ENCODE measurements at regions not wholly inside any gene's neighbourhood (a gene's known extent, or its start where the extent isn't known, plus 50 kb on each side); places are given as distances from the start of the nearest gene placed in this dataset.

DNA sequence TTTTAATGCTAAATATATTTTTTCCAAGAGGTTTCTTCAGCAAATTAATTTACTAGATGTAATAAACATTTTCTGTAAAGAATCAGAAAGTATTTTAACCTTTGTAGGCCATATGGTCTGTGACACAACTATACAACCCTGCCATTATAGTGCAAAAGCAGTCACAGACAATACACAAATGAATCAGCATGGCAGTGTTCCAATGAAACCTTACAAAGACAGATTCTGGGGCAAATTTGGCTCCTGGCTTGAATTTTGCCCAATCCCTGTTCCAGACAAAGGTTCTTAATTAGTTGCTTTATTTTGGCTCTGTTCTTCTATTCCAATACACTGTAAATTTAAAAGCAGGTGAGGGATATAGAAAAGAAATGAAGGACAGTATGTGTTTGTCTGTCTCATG, 352.5 kb downstream of the C12orf50 start:
- no peak overlapping the region for H3K4me3 ChIP-seq
- H3K4me1 ChIP-seq (replicated peaks), result no peaks in the 10 kb centered on the region
- DNase-seq (ENCODE audit: low spot score), result no peak
- intact Hi-C loops (cut with DNase I), result no loop called here
- H3K27me3 ChIP-seq (replicated peaks; ENCODE audit: insufficient read depth), result no peaks in the 10 kb centered on the region
- no peaks in the 10 kb centered on the region for H3K9me3 ChIP-seq
- TF ChIP-seq POLR2AphosphoS5 (IDR thresholded peaks at IDR 0.05) (no peak), POLR2A (IDR thresholded peaks at IDR 0.05) (no peak)
- TF ChIP-seq, protein P1, sequence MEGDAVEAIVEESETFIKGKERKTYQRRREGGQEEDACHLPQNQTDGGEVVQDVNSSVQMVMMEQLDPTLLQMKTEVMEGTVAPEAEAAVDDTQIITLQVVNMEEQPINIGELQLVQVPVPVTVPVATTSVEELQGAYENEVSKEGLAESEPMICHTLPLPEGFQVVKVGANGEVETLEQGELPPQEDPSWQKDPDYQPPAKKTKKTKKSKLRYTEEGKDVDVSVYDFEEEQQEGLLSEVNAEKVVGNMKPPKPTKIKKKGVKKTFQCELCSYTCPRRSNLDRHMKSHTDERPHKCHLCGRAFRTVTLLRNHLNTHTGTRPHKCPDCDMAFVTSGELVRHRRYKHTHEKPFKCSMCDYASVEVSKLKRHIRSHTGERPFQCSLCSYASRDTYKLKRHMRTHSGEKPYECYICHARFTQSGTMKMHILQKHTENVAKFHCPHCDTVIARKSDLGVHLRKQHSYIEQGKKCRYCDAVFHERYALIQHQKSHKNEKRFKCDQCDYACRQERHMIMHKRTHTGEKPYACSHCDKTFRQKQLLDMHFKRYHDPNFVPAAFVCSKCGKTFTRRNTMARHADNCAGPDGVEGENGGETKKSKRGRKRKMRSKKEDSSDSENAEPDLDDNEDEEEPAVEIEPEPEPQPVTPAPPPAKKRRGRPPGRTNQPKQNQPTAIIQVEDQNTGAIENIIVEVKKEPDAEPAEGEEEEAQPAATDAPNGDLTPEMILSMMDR (IDR thresholded peaks at IDR 0.05), result no peak
- H3K27ac ChIP-seq, result no peak overlapping the region
- H3K36me3 ChIP-seq, result no peaks in the 10 kb centered on the region

DNA sequence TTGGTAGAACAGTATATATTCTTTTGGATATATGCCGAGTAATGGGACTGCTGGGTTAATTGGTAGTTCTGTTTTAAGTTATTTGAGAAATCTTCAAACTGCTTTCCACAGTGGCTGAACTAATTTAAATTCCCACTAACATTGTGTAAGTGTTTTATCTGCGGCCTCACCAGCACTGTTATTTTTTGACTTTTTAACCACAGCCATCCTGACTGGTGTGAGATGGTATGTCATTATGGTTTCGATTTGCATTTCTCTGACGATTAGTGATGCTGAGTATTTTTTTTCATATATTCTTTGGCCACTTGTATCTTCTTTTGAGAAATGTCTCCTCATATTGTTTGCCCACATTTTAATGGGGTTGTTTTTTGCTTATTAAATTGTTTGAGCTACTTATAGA, 357.4 kb downstream of the C12orf50 start:
- Histone ChIP-seq H3K36me3 (no peaks in the 10 kb centered on the region), H3K4me3 (no peak overlapping the region)

DNA sequence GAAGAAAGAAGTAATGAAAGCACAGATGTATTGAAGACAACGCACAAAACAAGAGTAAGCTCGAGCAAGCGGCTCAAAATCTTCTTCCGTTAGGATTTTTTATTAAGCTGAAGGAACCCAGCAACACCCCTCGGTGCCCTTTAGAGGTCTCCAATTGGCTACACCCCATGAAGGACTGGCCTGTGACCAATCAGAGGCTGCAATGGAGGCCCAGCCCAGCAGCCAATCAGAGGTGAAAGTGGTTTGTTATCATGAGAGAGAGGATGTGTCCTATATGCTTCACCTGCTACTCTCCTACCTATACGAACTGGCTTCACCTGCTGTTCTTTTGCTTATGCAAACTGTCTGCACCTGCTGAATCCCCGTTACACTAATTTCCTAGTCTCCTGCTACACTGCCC, 358.8 kb downstream of the C12orf50 start:
- 94% methylated on average over 7 of the region's 7 CpGs for WGBS
- intact Hi-C loops (cut with DNase I), result no loop called here
- no peak for DNase-seq (ENCODE audit: low spot score)

More for the DNA sequence above, 357.4 kb downstream of the C12orf50 start:
- H3K9me3 ChIP-seq, result no peaks in the 10 kb centered on the region
- H3K27me3 ChIP-seq (replicated peaks; ENCODE audit: insufficient read depth), result no peaks in the 10 kb centered on the region
- no peaks in the 10 kb centered on the region for H3K4me1 ChIP-seq (replicated peaks)
- TF ChIP-seq, protein P1 (IDR thresholded peaks at IDR 0.05), result no peak
- TF ChIP-seq POLR2A (IDR thresholded peaks at IDR 0.05) (no peak), POLR2AphosphoS5 (IDR thresholded peaks at IDR 0.05) (no peak)
- DNase-seq (ENCODE audit: low spot score), result no peak
- intact Hi-C loops (cut with DNase I), result no loop called here
- no peak overlapping the region for H3K27ac ChIP-seq
- WGBS, result 98% methylated on average over 4 of the region's 4 CpGs

DNA sequence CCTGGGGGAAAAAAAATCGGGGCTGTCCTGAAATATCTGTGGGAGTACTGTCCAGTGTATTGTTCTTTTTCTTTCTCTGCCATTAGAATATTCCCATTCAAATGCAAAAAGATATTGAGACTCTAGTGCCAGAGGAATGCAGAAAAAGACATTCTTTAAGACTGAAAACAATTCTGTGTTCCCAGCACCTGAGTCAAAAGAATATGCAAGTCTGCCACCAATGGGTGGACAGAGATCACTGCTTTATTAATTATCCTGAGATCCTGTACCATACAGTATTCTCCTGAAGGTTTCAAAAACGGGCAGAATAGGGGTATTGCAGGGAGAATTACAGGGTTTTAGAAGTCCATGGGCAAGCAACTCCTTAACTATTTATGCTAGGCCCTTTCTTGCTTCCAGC, 361.8 kb downstream of the C12orf50 start:
- WGBS, result 56% methylated on average over 2 of the region's 2 CpGs
- no peak for TF ChIP-seq POLR2AphosphoS5 (IDR thresholded peaks at IDR 0.05)
- TF ChIP-seq, protein P1 (IDR thresholded peaks at IDR 0.05), result peak in 2 of 4 experiments; percentile 26 to 44
- Histone ChIP-seq H3K27ac (no peak overlapping the region), H3K4me3 (no peak overlapping the region), H3K9me3 (no peaks in the 10 kb centered on the region), H3K4me1 (replicated peaks) (no peaks in the 10 kb centered on the region), H3K27me3 (replicated peaks; ENCODE audit: insufficient read depth) (no peaks in the 10 kb centered on the region), H3K36me3 (no peaks in the 10 kb centered on the region)
- intact Hi-C loops (cut with DNase I), result no loop called here
- no peak for DNase-seq (ENCODE audit: low spot score)

More for the DNA sequence above, 358.8 kb downstream of the C12orf50 start:
- TF ChIP-seq POLR2AphosphoS5 (IDR thresholded peaks at IDR 0.05) (no peak), POLR2A (IDR thresholded peaks at IDR 0.05) (no peak)
- TF ChIP-seq, protein P1 (IDR thresholded peaks at IDR 0.05), result no peak
- no peaks in the 10 kb centered on the region for H3K4me1 ChIP-seq (replicated peaks)
- no peaks in the 10 kb centered on the region for H3K9me3 ChIP-seq
- H3K36me3 ChIP-seq, result no peaks in the 10 kb centered on the region
- H3K4me3 ChIP-seq, result no peak overlapping the region
- H3K27me3 ChIP-seq (replicated peaks; ENCODE audit: insufficient read depth), result no peaks in the 10 kb centered on the region
- no peak overlapping the region for H3K27ac ChIP-seq

DNA sequence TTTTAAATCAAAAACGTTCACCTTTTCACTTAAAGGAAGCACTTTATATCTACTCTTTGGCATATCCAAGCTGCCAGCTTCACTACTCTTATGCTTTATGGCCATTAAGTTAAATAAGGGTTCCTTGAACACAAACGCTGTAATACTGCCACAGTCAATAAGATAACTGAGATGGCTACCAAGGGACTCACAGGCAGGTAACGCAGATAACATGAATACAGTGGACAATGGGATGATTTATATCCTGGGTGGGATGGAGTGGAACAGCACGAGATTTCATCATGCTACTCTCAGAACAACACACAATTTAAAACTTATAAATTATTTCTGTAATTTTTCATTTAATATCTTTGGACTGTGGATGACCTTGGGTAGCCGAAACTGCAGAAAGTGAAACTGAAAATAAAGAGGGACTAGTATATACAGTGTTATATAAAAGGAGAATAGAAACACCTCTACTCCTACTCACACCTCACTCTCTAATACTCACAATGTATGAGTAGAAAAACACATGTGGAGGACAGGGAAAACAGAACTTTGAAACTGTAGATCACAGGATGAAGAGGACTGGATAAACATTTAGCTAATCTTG, 367.3 kb downstream of the C12orf50 start:
- H3K27me3 ChIP-seq (replicated peaks; ENCODE audit: insufficient read depth), result no peaks in the 10 kb centered on the region
- no peak overlapping the region for H3K4me3 ChIP-seq
- H3K36me3 ChIP-seq, result no peaks in the 10 kb centered on the region
- no peak for DNase-seq (ENCODE audit: low spot score)
- 35% methylated on average over 5 of the region's 5 CpGs for WGBS
- no peaks in the 10 kb centered on the region for H3K9me3 ChIP-seq
- H3K4me1 ChIP-seq (replicated peaks), result no peaks in the 10 kb centered on the region
- intact Hi-C loops (cut with DNase I), result no loop called here
- TF ChIP-seq POLR2AphosphoS5 (IDR thresholded peaks at IDR 0.05), result no peak
- peak overlapping the region in 1 of 2 donors; percentile 8 for H3K27ac ChIP-seq

All from prostate gland (tissue), 2 donors.